Mammary epithelial cell (primary cell): ENCODE measurements at regions not wholly inside any gene's neighbourhood (a gene's known extent, or its start where the extent isn't known, plus 50 kb on each side); places are given as distances from the start of the nearest gene placed in this dataset.

Experiments used
- CTCF ChIP-seq, 2 donors: IDR thresholded peaks in 1 of 2; conservative IDR thresholded peaks in 1 of 2; 2 replicates each; pipeline ENCODE4 v1.5.1; 2011 to 2012; ENCODE audit warnings: inconsistent platforms in 2 of 2, low read length in 2 of 2, mild to moderate bottlenecking in 2 of 2, control low read depth in 1 of 2, low read depth in 1 of 2; ENCODE audit not compliant: insufficient read depth in 1 of 2; ENCODE audit errors: extremely low read depth in 1 of 2
- EZH2 ChIP-seq: IDR thresholded peaks from 2 replicates; pipeline ENCODE4 v1.6.1; 2012; ENCODE audit warnings: low read length, inconsistent platforms, borderline replicate concordance

GRCh38 chr10:113455947-113456346 lies 96.9 kb upstream of the HABP2 start:
- no peak for TF ChIP-seq CTCF (conservative IDR thresholded peaks at IDR 0.05 in 1 of 2, IDR thresholded peaks at IDR 0.05 in 1 of 2; ENCODE audit: extremely low read depth in 1 of 2, insufficient read depth in 1 of 2, low read depth in 1 of 2, low read length in 2 of 2)
- TF ChIP-seq EZH2, result no peak
